ENCODE measurements at regions not wholly inside any gene's neighbourhood (a gene's known extent, or its start where the extent isn't known, plus 50 kb on each side); places are given as distances from the start of the nearest gene placed in this dataset.

GRCh38 chr17:5819396-5819795 is 235.1 kb upstream of the NLRP1 start:
- DNase-seq (ENCODE audit: low spot score) (no peak), ATAC-seq (no peak)
- Mint-ChIP-seq H3K4me1 (peaks cover 13% of the 10 kb centered on the region; the same call in 2 of the 3 replicates), H3K4me3 (no peak overlapping the region), H3K9me3 (no peaks in the 10 kb centered on the region), H3K27ac (no peak overlapping the region), H3K36me3 (ENCODE audit: low read depth) (no peaks in the 10 kb centered on the region), H3K27me3 (ENCODE audit: insufficient read depth, low read depth, poor library complexity) (peaks cover 9% of the 10 kb centered on the region)
- TF ChIP-seq REST (IDR thresholded peaks at IDR 0.05; ENCODE audit: unreplicated experiment) (no peak), STAT1 (IDR thresholded peaks at IDR 0.05; ENCODE audit: unreplicated experiment) (no peak), CREB1 (CRISPR knock-in tag; IDR thresholded peaks at IDR 0.05; ENCODE audit: low read depth) (no peak)
- TF ChIP-seq, protein P1, sequence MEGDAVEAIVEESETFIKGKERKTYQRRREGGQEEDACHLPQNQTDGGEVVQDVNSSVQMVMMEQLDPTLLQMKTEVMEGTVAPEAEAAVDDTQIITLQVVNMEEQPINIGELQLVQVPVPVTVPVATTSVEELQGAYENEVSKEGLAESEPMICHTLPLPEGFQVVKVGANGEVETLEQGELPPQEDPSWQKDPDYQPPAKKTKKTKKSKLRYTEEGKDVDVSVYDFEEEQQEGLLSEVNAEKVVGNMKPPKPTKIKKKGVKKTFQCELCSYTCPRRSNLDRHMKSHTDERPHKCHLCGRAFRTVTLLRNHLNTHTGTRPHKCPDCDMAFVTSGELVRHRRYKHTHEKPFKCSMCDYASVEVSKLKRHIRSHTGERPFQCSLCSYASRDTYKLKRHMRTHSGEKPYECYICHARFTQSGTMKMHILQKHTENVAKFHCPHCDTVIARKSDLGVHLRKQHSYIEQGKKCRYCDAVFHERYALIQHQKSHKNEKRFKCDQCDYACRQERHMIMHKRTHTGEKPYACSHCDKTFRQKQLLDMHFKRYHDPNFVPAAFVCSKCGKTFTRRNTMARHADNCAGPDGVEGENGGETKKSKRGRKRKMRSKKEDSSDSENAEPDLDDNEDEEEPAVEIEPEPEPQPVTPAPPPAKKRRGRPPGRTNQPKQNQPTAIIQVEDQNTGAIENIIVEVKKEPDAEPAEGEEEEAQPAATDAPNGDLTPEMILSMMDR (conservative IDR thresholded peaks at IDR 0.05; ENCODE audit: low read depth in 2 of 2) = no peak
- H2AFZ ChIP-seq = no peak overlapping the region
- H3K36me3 ChIP-seq (ENCODE audit: insufficient read depth) = no peaks in the 10 kb centered on the region
- H3K27ac ChIP-seq (ENCODE audit: low read depth) = no peak overlapping the region
- no peaks in the 10 kb centered on the region; the same call in 1 of the 2 replicates for H3K9me2 ChIP-seq (ENCODE audit: insufficient read depth)
- no peaks in the 10 kb centered on the region for H3K79me2 ChIP-seq (replicated peaks; ENCODE audit: insufficient read depth)
- no peaks in the 10 kb centered on the region for H3F3A ChIP-seq (replicated peaks; ENCODE audit: low read depth)
- H4K20me1 ChIP-seq (replicated peaks; ENCODE audit: insufficient read depth) = no peaks in the 10 kb centered on the region
- H3K4me1 ChIP-seq (ENCODE audit: insufficient read depth) = peaks cover 6% of the 10 kb centered on the region; the same call in 1 of the 2 replicates
- H3K27me3 ChIP-seq (ENCODE audit: insufficient read depth) = no peaks in the 10 kb centered on the region
- no peak overlapping the region for H3K4me2 ChIP-seq
- no peak overlapping the region for H3K4me3 ChIP-seq

DNA sequence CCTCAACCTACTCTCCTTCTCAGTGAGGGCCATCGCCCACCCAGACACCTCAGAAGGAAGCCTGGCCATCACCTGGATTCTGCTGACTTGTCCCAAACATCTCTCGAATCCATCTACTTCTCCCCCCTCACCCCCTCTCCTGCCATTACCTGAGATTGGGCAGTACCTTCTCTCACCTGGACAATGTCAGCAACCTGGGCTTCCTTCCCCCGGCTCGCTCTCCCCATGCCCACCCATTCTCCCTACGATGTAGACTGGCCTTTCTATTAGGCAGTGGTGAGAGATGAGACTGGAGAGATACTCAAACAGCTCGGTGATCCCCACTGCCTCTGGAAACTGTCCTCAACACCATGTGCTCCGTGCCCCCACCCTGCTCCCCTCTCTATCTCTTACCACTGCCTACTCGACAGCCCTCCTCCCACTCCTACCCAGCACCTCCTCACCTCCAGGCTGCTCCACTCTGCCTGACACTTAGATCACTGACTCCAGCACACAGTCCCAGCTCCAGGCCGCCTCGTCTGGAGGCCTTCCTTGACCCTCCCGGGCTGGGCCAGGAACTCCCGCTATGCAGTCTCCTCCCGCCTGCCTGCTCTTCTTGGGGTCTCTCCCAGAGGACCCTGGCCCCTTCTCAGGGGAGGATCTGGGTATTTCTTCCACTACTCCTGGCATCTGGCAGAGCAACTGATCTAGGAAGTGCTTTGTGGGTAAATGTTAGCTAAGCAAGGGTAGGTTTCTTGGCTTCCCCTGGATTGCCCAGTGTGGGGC is 235.8 kb upstream of the NLRP1 start:
- no peak overlapping the region for H3K4me3 Mint-ChIP-seq
- Histone ChIP-seq H4K20me1 (replicated peaks; ENCODE audit: insufficient read depth) (no peaks in the 10 kb centered on the region), H3K36me3 (ENCODE audit: insufficient read depth) (no peaks in the 10 kb centered on the region), H3K27me3 (ENCODE audit: insufficient read depth) (no peaks in the 10 kb centered on the region), H3F3A (replicated peaks; ENCODE audit: low read depth) (no peaks in the 10 kb centered on the region), H3K79me2 (replicated peaks; ENCODE audit: insufficient read depth) (no peaks in the 10 kb centered on the region), H3K27ac (ENCODE audit: low read depth) (no peak overlapping the region), H3K9me2 (ENCODE audit: insufficient read depth) (no peaks in the 10 kb centered on the region; the same call in 1 of the 2 replicates), H3K4me3 (no peak overlapping the region), H3K4me2 (no peak overlapping the region), H3K4me1 (ENCODE audit: insufficient read depth) (peaks cover 6% of the 10 kb centered on the region; the same call in 1 of the 2 replicates), H2AFZ (no peak overlapping the region)
- ATAC-seq = no peak
- peaks cover 9% of the 10 kb centered on the region for H3K27me3 Mint-ChIP-seq (ENCODE audit: insufficient read depth, low read depth, poor library complexity)
- H3K9me3 Mint-ChIP-seq = no peaks in the 10 kb centered on the region
- no peak for TF ChIP-seq ETS1 (IDR thresholded peaks at IDR 0.05)
- TF ChIP-seq ZNF331 (CRISPR knock-in tag; IDR thresholded peaks at IDR 0.05; ENCODE audit: low read depth) = no peak
- TF ChIP-seq CREB1 (CRISPR knock-in tag; IDR thresholded peaks at IDR 0.05; ENCODE audit: low read depth) = no peak
- no peak for TF ChIP-seq ZNF114 (CRISPR knock-in tag; IDR thresholded peaks at IDR 0.05)
- no peak for TF ChIP-seq EZH2 (IDR thresholded peaks at IDR 0.05; ENCODE audit: low read depth, unreplicated experiment)
- no peak for TF ChIP-seq EZH2phosphoT487 (IDR thresholded peaks at IDR 0.05; ENCODE audit: unreplicated experiment)
- no peak for TF ChIP-seq JUNB (IDR thresholded peaks at IDR 0.05; ENCODE audit: unreplicated experiment)
- no peak for TF ChIP-seq STAT1 (IDR thresholded peaks at IDR 0.05; ENCODE audit: unreplicated experiment)
- H3K36me3 Mint-ChIP-seq (ENCODE audit: low read depth) = no peaks in the 10 kb centered on the region
- no peak overlapping the region for H3K27ac Mint-ChIP-seq
- peaks cover 13% of the 10 kb centered on the region; the same call in 2 of the 3 replicates for H3K4me1 Mint-ChIP-seq
- DNase-seq (ENCODE audit: low spot score) = no peak
